Activated CD4-positive, alpha-beta T cell treated with anti-CD3 and anti-CD28 coated beads, Interleukin-2, amount 50 U/mL, for 1 hour (primary cell): ENCODE measurements at regions not wholly inside any gene's neighbourhood (a gene's known extent, or its start where the extent isn't known, plus 50 kb on each side); places are given as distances from the start of the nearest gene placed in this dataset.
"Not testable (repeated sequence)": the region's sequence is repeated elsewhere in the genome, so short reads cannot be mapped to it uniquely, and the experiment has no call there.

Experiments used
- DNase-seq: peaks from one replicate; pipeline ENCODE4 v3.0.0-alpha.2; 2020

GRCh38 chr5:108528655-108529054 is 146.8 kb upstream of the FBXL17 start:
- DNase-seq: no peak

DNA sequence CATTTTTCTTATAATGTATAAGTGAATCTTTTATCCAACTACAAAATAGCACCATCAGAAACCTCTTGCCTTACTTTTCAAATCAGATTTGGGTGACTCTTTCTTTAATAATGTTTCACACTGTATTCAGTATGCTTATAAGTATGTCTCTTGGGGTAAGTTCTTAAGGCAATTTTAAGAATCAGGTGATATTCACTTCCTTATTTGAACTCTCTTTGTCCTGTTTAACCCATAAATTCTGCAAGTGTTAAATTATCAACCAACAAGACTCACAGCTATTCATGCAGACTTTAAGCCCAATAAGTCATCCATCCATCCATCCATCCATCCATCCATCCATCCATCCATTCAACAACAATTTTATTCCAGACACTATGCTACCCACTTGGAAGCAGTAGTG is 142.7 kb upstream of the FBXL17 start:
- no peak for DNase-seq

GRCh38 chr5:108523360-108523759 is 141.5 kb upstream of the FBXL17 start:
- no peak for DNase-seq

GRCh38 chr5:108521841-108522506 is 140.1 kb upstream of the FBXL17 start:
- DNase-seq: no peak

GRCh38 chr5:108521011-108521700 is 139.3 kb upstream of the FBXL17 start:
- no peak for DNase-seq

- no peak for DNase-seq
Observed at GRCh38 chr5:108516785-108517184, 134.9 kb upstream of the FBXL17 start.

DNA sequence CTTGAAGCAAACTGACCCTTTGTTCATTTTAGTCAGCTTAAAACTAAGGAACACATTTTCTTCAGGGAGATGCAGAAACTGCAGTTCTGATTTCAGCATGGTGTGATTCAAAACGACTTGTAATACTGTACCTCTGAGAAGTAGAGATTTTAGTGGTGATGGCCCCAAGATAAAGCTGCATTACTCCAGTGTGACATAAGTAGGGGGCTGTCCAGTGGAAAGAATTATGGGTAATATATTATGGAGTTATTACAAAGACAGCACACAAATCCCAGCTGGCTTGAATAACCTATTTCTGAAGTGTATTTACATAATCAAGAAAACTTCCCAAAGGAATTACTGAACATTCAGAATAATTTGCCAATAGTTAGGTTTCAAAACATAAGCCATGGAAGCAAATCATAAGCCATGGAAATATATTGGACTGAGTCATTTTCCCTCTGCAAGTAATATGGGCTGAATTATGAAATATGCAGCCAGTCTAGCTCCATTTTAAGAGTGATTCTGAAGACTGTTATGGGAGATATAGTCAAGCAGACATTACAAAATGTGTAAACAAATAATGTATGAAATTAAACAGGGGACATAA is 133.7 kb upstream of the FBXL17 start:
- no peak for DNase-seq

- no peak for DNase-seq
Observed at GRCh38 chr5:108508979-108509378, 127.1 kb upstream of the FBXL17 start.

GRCh38 chr5:108507631-108508030 is 125.7 kb upstream of the FBXL17 start:
- no peak for DNase-seq

- DNase-seq: no peak
Observed at GRCh38 chr5:108505608-108506007, 123.7 kb upstream of the FBXL17 start.

GRCh38 chr5:108504974-108505373 is 123.1 kb upstream of the FBXL17 start:
- DNase-seq: no peak

DNA sequence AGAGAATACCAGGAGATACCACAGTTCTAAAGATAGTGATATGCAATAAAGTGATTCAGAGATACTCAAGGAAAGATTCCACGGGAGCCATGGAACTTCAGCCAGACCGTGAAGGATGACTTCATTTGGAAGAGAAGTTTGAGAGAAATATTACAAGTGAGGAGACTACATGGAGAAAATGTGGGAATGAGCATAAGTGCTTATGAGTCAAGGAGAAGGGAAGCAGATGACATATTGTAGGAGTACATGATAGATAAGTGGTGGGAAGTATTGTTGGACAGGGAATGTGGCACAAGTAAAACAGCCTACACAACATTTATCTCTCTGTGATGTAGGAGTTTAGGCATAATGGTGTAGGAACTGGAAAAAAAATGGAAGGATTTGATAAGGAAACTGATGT is 122.1 kb upstream of the FBXL17 start:
- no peak for DNase-seq

GRCh38 chr5:108495615-108496014 is 113.7 kb upstream of the FBXL17 start:
- not testable (repeated sequence) for DNase-seq

GRCh38 chr5:108487951-108488350 is 106.1 kb upstream of the FBXL17 start:
- no peak for DNase-seq

DNA sequence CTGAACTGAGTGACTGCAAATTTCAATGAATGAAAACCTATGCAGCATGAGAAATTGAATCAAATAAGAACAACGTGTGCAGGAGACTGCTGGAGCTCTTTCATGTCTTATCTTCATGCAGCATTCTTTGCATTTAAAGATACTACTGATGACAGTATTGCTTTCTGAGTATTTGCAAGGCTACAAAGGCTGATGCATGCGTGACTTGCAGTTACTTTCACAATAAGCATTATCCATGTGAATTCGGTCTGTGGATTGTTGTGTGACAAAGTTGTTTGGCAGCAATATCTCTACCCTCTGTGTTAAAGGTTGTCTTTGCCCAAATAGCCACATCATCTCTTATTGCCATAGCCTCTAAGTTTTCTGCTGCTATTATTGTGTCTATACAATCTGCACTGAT is 102.1 kb upstream of the FBXL17 start:
- DNase-seq: no peak

DNA sequence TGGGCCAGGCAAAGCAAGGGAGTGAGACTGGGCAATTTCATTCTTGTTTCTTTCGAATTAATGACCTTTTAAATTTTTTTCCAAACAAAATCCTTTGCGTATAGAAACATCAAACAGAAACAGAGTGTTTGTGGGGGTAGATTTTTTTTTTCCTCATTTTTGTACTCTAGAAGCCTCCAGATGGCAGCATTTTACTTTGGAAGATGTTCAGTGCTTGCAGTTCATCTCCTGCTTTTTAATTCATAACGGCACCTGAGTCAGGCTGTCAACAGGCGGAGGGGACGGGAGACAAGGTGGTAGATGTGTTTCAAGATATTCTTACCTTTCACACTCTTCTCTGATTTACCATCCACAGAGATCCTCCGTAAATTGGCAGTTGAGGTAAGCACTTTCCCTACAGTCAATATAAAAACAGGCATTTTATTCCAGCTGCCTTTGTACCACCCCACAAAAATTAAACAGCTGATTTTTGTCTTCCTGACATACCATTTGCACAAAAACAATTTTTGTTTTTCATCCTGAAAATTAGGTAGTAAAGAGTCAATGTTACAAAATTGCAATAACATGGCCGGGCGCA is 99.5 kb upstream of the FBXL17 start:
- no peak for DNase-seq

DNA sequence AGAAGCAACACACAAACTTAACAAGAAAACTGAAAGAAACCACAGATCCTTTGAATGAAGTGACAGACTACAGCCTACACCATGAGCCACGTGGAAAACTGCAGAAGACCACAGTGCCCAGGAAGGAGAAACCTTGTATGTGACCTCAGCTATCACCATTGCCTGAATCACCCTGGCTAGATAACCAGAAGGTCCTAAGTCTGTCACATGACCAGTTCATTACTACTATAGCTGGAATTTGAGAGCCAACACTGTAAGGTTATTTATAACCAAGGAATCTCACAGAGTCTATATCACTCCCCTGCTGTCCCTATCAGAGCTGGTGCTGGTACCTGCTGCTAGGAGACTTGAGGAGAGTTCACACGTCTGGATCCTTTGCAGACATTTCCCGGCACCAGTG is 90.3 kb upstream of the FBXL17 start:
- DNase-seq: no peak

- DNase-seq: no peak
Observed at GRCh38 chr5:108467563-108467962, 85.7 kb upstream of the FBXL17 start.

GRCh38 chr5:108461628-108462367 is 79.9 kb upstream of the FBXL17 start:
- no peak for DNase-seq

DNA sequence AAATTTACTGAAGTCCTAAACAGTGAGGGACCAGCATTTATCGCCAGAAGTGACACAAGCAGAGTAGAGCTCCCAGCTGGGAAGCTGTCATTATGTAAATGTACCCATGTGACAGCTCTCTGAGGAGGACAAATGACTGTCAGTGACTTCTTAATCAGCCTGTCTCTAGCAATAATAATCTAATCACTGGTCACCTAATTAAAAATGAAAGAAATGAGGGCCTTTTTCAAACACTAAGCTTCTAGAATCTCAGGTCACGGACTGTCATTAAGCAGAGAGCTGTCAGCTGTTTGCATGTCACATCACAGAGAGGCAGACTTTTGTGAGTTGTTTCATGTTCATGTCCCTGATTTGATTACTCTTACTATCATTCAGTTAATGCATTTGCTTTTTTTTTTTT is 77.9 kb upstream of the FBXL17 start:
- DNase-seq: no peak

DNA sequence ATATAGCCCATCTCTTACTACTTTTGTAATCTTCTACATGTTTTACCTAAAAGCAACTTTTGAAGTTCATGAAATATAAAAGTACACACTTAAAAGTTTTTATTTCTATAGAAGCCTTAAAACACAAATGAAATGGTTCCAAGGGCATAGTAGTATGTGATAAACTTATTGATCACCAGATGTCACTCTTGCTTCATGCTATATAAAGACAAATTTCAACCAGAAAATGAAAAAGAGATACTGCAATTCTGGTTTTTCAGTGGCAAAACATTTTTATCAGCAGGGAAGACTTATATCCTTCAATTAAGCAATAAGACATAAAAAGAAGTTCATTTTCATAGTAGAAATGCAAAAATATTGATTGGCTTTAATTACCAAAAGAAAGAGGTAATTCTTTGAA is 69.4 kb upstream of the FBXL17 start:
- DNase-seq: no peak

- DNase-seq: not testable (repeated sequence)
Observed at GRCh38 chr5:108444130-108444529, 62.2 kb upstream of the FBXL17 start.

- not testable (repeated sequence) for DNase-seq
Observed at GRCh38 chr5:108442063-108442651, 60.3 kb upstream of the FBXL17 start.
